ENCODE measurements at regions not wholly inside any gene's neighbourhood (a gene's known extent, or its start where the extent isn't known, plus 50 kb on each side); places are given as distances from the start of the nearest gene placed in this dataset.

GRCh38 chr14:98233656-98234055 is 1038.3 kb downstream of the BCL11B start:
- DNase-seq (ENCODE audit: low spot score): no peak

- DNase-seq (ENCODE audit: low spot score): no peak
Measured at GRCh38 chr14:98234208-98234607, 1037.8 kb downstream of the BCL11B start.

DNA sequence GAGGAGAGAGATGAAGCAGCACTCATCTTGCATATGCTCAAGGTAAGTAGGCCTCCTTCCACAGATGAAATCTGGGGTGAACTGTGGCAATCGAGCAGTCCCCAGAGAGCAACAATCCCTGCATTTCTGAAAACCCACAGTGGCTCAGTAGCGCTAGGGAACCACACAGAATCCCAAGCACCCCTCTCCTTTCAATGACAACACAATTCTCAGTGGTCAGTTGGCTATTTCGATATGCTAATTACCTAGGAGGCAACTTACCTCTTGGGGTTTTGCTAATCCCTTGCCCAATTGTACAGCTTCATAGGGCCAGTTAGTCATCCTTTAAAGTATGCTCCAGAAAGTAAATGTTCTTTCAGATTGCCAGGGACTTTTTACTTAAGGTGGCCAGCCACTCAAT is 1035.7 kb downstream of the BCL11B start:
- DNase-seq (ENCODE audit: low spot score): no peak

DNA sequence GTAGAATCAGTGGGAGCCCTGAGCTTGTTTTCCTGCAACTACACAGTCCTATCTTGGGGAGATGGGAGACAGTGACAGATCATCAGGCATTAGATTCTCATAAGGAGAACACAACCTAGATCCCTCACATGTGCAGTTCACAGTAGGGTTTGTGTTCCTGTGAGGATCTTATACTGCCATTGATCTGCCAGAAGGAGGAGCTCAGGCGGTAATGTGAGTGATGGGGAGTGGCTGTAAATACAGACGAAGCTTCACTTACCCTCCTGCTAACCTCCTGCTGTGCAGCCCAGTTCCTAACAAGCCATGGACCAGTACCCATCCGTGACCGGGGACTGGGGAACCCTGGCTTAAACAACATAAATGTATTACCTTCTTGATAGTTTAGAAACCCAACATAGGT is 1034.1 kb downstream of the BCL11B start:
- no peak for DNase-seq (ENCODE audit: low spot score)

DNA sequence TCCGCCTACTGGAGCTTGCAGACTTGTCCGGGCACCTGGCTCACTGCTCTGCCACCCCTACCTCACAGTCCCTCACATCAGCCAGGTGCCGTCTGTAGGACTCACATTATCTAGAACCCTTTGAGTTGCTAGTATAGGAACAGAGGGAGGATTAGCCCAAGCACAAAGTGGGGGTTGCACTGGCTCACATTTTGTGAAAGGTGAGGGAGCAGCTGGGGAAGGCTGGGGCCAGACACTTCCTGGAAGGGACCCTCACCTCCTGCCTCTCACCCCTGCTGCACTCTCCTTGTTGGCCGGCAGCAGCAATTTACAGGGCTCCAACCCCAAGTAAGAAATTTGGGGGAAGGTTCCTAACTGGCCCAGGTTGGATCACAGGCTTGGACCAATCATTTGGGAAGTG is 1031.6 kb downstream of the BCL11B start:
- no peak for DNase-seq (ENCODE audit: low spot score)

GRCh38 chr14:98242903-98243302 is 1029.1 kb downstream of the BCL11B start:
- no peak for DNase-seq (ENCODE audit: low spot score)

GRCh38 chr14:98243332-98243731 is 1028.7 kb downstream of the BCL11B start:
- DNase-seq (ENCODE audit: low spot score): no peak

- DNase-seq (ENCODE audit: low spot score): no peak
Measured at GRCh38 chr14:98244162-98244948, 1027.6 kb downstream of the BCL11B start.

DNA sequence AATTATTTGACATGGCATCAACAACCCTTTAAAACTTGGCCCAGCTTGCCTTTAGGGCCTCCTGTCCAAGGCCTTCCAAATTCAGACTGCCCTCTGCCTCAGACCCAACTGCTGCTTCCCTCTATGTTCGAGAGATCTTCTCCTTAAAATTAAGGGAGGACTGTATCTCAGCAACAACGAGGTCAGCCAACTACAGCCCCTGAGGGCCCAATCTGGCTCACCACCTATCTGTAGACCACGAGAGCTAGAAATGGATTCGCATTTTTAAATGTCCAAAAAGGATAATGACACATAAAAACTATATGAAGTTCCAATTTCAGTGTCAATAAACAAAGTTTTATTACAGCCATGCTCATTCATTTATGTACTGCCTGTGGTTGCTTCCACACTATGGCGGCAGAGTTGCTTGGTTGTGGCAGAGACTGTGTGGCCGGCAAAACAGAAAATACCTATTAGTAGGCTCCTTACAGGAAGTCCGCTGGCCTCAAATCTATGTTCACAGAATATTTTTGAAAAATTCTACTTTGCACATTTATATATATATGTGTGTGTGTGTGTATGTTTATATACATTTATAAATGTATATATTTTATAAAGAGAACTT is 1026.9 kb downstream of the BCL11B start:
- no peak for DNase-seq (ENCODE audit: low spot score)

- no peak for DNase-seq (ENCODE audit: low spot score)
Measured at GRCh38 chr14:98249057-98249456, 1022.9 kb downstream of the BCL11B start.

GRCh38 chr14:98249476-98249875 is 1022.5 kb downstream of the BCL11B start:
- DNase-seq (ENCODE audit: low spot score): no peak

GRCh38 chr14:98252820-98253219 is 1019.2 kb downstream of the BCL11B start:
- no peak for DNase-seq (ENCODE audit: low spot score)

- DNase-seq (ENCODE audit: low spot score): no peak
Measured at GRCh38 chr14:98259881-98260280, 1012.1 kb downstream of the BCL11B start.

- no peak for DNase-seq (ENCODE audit: low spot score)
Measured at GRCh38 chr14:98262566-98262965, 1009.4 kb downstream of the BCL11B start.

GRCh38 chr14:98269533-98269932 is 1002.5 kb downstream of the BCL11B start:
- no peak for DNase-seq (ENCODE audit: low spot score)

- no peak for DNase-seq (ENCODE audit: low spot score)
Measured at GRCh38 chr14:98270201-98270600, 1001.8 kb downstream of the BCL11B start.

DNA sequence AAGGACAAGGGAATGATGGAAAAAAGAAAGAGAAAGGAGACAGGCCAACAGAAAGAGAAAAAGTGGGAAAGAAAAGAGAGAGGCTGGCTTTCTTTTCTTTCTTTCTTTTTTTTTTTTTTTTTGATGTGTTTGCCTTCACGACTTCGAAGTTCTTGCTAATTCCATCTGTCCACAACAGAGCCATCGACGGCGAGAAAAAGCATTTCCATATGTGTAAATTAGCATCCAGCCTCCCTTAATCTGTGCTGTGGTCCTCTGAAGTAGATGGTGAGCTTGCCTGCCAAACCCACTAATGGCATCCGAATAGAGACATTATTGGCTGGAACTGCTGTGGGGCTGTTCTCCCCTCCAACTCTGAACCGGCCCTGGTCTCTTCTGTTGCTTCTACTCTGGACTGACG is 997.4 kb downstream of the BCL11B start:
- no peak for DNase-seq (ENCODE audit: low spot score)

GRCh38 chr14:98278800-98279199 is 993.2 kb downstream of the BCL11B start:
- no peak for DNase-seq (ENCODE audit: low spot score)

GRCh38 chr14:98280436-98280835 is 991.6 kb downstream of the BCL11B start:
- DNase-seq (ENCODE audit: low spot score): no peak

GRCh38 chr14:98288825-98289224 is 983.2 kb downstream of the BCL11B start:
- DNase-seq (ENCODE audit: low spot score): no peak

- DNase-seq (ENCODE audit: low spot score): no peak
Measured at GRCh38 chr14:98290596-98290995, 981.4 kb downstream of the BCL11B start.

DNA sequence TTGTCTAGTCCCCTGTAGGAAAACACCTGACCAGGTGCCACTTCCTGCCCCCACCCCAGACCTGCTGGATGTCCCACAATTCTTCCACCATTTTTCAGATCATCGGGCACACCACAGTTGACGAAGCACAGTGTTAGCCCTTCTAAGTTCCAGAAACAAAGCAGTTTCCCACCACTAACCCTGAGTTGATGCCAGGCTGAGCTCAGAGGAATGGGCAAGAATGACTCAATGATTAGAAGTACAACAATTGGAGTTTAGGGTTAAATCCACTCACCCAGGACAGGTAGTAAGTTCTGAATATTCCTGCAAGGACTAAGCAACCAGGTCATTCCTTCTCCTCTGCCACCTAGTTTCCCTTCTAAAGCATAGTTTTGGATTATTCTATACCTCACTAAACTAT is 979.8 kb downstream of the BCL11B start:
- DNase-seq (ENCODE audit: low spot score): no peak

GRCh38 chr14:98293576-98293975 is 978.4 kb downstream of the BCL11B start:
- no peak for DNase-seq (ENCODE audit: low spot score)

GRCh38 chr14:98296895-98297294 is 975.1 kb downstream of the BCL11B start:
- DNase-seq (ENCODE audit: low spot score): no peak
